Femur (tissue), 1 donor: ENCODE measurements at regions not wholly inside any gene's neighbourhood (a gene's known extent, or its start where the extent isn't known, plus 50 kb on each side); places are given as distances from the start of the nearest gene placed in this dataset.

Experiments used
- DNase-seq: peaks from one replicate; pipeline ENCODE4 v3.0.0-alpha.2; 2017

- DNase-seq = no peak
These were observed 50.8 kb upstream of the KCNJ6 start for GRCh38 chr21:37967036-37967435.

GRCh38 chr21:37968744-37969143 is 52.5 kb upstream of the KCNJ6 start:
- no peak for DNase-seq

GRCh38 chr21:37970548-37970947 is 54.3 kb upstream of the KCNJ6 start:
- DNase-seq = no peak

GRCh38 chr21:37971390-37971950 is 55.2 kb upstream of the KCNJ6 start:
- no peak for DNase-seq

GRCh38 chr21:37974081-37974480 is 57.8 kb upstream of the KCNJ6 start:
- no peak for DNase-seq

- no peak for DNase-seq
These were observed 66.5 kb upstream of the KCNJ6 start for GRCh38 chr21:37982496-37983318.

GRCh38 chr21:37983336-37984095 is 67.3 kb upstream of the KCNJ6 start:
- DNase-seq = no peak

- DNase-seq = no peak
These were observed 68.2 kb upstream of the KCNJ6 start for GRCh38 chr21:37984416-37984815.

- DNase-seq = no peak
These were observed 69.7 kb upstream of the KCNJ6 start for GRCh38 chr21:37986000-37986399.

GRCh38 chr21:37986751-37987399 is 70.6 kb upstream of the KCNJ6 start:
- no peak for DNase-seq

GRCh38 chr21:37987668-37988067 is 71.4 kb upstream of the KCNJ6 start:
- no peak for DNase-seq

GRCh38 chr21:37993071-37993470 is 76.8 kb upstream of the KCNJ6 start:
- DNase-seq = no peak

- no peak for DNase-seq
These were observed 78.0 kb upstream of the KCNJ6 start for GRCh38 chr21:37994211-37994610.

GRCh38 chr21:38012672-38013071 is 96.4 kb upstream of the KCNJ6 start:
- DNase-seq = no peak

- DNase-seq = no peak
These were observed 97.5 kb upstream of the KCNJ6 start for GRCh38 chr21:38013741-38014140.

- no peak for DNase-seq
These were observed 98.0 kb upstream of the KCNJ6 start for GRCh38 chr21:38014298-38014697.

- DNase-seq = no peak
These were observed 111.7 kb upstream of the KCNJ6 start for GRCh38 chr21:38027901-38028498.

- DNase-seq = no peak
These were observed 116.0 kb upstream of the KCNJ6 start for GRCh38 chr21:38032082-38032801.

GRCh38 chr21:38036016-38036415 is 119.8 kb upstream of the KCNJ6 start:
- DNase-seq = no peak

- no peak for DNase-seq
These were observed 121.2 kb upstream of the KCNJ6 start for GRCh38 chr21:38037416-38037815.

- no peak for DNase-seq
These were observed 123.1 kb upstream of the KCNJ6 start for GRCh38 chr21:38039369-38039768.

- DNase-seq = no peak
These were observed 123.6 kb upstream of the KCNJ6 start for GRCh38 chr21:38039841-38040240.
